OCI-LY3 (cell line): ENCODE measurements at regions not wholly inside any gene's neighbourhood (a gene's known extent, or its start where the extent isn't known, plus 50 kb on each side); places are given as distances from the start of the nearest gene placed in this dataset.

ENCODE experiments used
- H2AFZ ChIP-seq: fragments of 200-600, 300-600 bp; shearing (Covaris generic); 2 replicates; pipeline ENCODE4 v1.6.0; 2014; ENCODE audit warnings: antibody characterized with exemption, low read depth, low read length
- H3K27ac ChIP-seq: fragments of 200-600, 300-600 bp; sonication (generic); 2 replicates; pipeline ENCODE4 v1.5.1; 2014; ENCODE audit warnings: mild to moderate bottlenecking, low read length, moderate library complexity, mixed read lengths
- H3K27me3 ChIP-seq: fragments of 200-600, 300-600 bp; sonication (generic); 2 replicates; pipeline ENCODE4 v1.6.1; 2014; ENCODE audit warnings: low read depth, low read length, mixed read lengths
- H3K36me3 ChIP-seq: fragments of 200-600, 300-600 bp; sonication (generic); replicated peaks from 2 replicates; pipeline ENCODE3; 2014; ENCODE audit warnings: low read depth, low read length, mixed read lengths
- H3K4me1 ChIP-seq: fragments of 300-600, 200-600 bp; sonication (generic); 2 replicates; pipeline ENCODE4 v1.6.1; 2014; ENCODE audit warnings: low read length, mixed read lengths
- H3K4me2 ChIP-seq: fragments of 200-600, 300-600 bp; sonication (generic); 2 replicates; pipeline ENCODE4 v1.6.1; 2014; ENCODE audit warnings: low read length, mixed read lengths
- H3K4me3 ChIP-seq: fragments of 300-600, 200-600 bp; sonication (generic); 2 replicates; pipeline ENCODE4 v1.5.1; 2014; ENCODE audit warnings: antibody characterized with exemption, mild to moderate bottlenecking, low read length, moderate library complexity
- H3K79me2 ChIP-seq: fragments of 300-600, 200-600 bp; shearing (Covaris generic); 2 replicates; pipeline ENCODE4 v1.6.1; 2014; ENCODE audit warnings: mild to moderate bottlenecking, low read length, mixed read lengths
- H3K9ac ChIP-seq: fragments of 300-600, 200-600 bp; shearing (Covaris generic); 2 replicates; pipeline ENCODE4 v1.6.0; 2014; ENCODE audit warnings: mild to moderate bottlenecking, low read length, moderate library complexity
- H3K9me3 ChIP-seq: fragments of 200-600, 300-600 bp; shearing (Covaris generic); 2 replicates; pipeline ENCODE4 v1.6.1; 2014; ENCODE audit warnings: low read length, mixed read lengths; ENCODE audit not compliant: insufficient read depth
- H4K20me1 ChIP-seq: fragments of 200-600, 300-600 bp; sonication (generic); 2 replicates; pipeline ENCODE4 v1.6.1; 2016; ENCODE audit warnings: low read length, mixed read lengths; ENCODE audit not compliant: insufficient read depth
- CTCF ChIP-seq: fragments of 200-600, 300-600 bp; sonication (generic); IDR thresholded peaks from 2 replicates; pipeline ENCODE4 v1.5.1; 2014; ENCODE audit warnings: antibody characterized with exemption, low read length, low read depth
- EZH2phosphoT487 ChIP-seq: fragments of 200-600 bp; shearing (Covaris generic); IDR thresholded peaks from 2 replicates; pipeline ENCODE4 v1.6.1; 2018; ENCODE audit warnings: antibody characterized with exemption, mixed run types, low read depth

DNA sequence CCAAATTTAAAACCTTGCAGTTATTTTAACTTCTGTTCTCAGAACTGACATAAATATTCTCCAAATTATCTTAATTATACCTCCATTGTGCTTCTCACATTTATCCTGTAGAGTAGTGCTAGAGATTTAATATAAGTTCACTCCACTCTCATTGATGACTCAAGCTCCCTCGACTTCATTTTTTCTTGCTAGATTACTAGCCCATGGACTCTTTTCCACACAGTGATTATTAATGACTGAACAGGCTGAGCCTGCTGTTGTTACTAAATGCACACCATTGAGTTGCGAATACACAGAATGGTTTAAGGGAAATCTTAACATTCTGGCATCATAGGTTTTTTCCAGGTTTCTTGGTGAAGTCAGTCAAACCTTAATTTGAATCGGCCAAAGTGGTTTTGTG is 179.5 kb upstream of the AKR1E2 start:
- Histone ChIP-seq H2AFZ (no peak overlapping the region), H4K20me1 (no peaks in the 10 kb centered on the region), H3K4me3 (no peak overlapping the region), H3K36me3 (peaks cover 3% of the 10 kb centered on the region), H3K79me2 (no peaks in the 10 kb centered on the region), H3K27ac (no peak overlapping the region), H3K4me2 (no peak overlapping the region), H3K27me3 (no peaks in the 10 kb centered on the region), H3K9ac (no peak overlapping the region), H3K4me1 (peaks cover 23% of the 10 kb centered on the region), H3K9me3 (no peaks in the 10 kb centered on the region)
- no peak for TF ChIP-seq EZH2phosphoT487
- TF ChIP-seq CTCF = no peak

DNA sequence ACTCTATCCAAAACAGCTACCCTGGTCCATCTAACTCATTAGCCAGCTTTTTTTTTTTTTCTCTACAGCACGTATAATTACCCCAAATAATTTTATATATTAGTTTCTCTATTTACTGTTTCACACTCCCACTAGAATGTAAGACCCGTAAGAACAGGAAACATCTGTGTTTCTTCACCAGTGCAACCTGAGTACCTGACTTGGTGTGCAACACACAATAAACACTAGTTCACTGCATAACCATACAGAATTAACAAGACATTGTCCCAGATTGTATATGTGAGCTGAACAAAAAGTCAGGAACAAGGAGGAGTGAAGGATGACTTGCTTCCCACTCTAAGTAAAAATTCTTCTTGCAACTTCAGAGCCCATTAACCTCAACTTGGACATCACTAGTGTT is 180.2 kb upstream of the AKR1E2 start:
- H3K4me3 ChIP-seq = no peak overlapping the region
- H4K20me1 ChIP-seq = no peaks in the 10 kb centered on the region
- peaks cover 3% of the 10 kb centered on the region for H3K36me3 ChIP-seq
- H3K27ac ChIP-seq = no peak overlapping the region
- H3K4me1 ChIP-seq = peaks cover 16% of the 10 kb centered on the region
- no peak overlapping the region for H2AFZ ChIP-seq
- no peak overlapping the region for H3K4me2 ChIP-seq
- H3K79me2 ChIP-seq = no peaks in the 10 kb centered on the region
- H3K9ac ChIP-seq = no peak overlapping the region
- H3K27me3 ChIP-seq = no peaks in the 10 kb centered on the region
- no peak for TF ChIP-seq CTCF
- TF ChIP-seq EZH2phosphoT487 = no peak
- H3K9me3 ChIP-seq = no peaks in the 10 kb centered on the region

GRCh38 chr10:4643471-4643870 is 182.5 kb upstream of the AKR1E2 start:
- Histone ChIP-seq H3K27me3 (no peaks in the 10 kb centered on the region), H3K4me2 (no peak overlapping the region), H4K20me1 (no peaks in the 10 kb centered on the region), H2AFZ (no peak overlapping the region), H3K4me3 (no peak overlapping the region), H3K9ac (no peak overlapping the region), H3K36me3 (peaks cover 9% of the 10 kb centered on the region), H3K9me3 (no peaks in the 10 kb centered on the region), H3K79me2 (no peaks in the 10 kb centered on the region), H3K27ac (no peak overlapping the region), H3K4me1 (peaks cover 7% of the 10 kb centered on the region; the same call in 1 of the 2 replicates)
- TF ChIP-seq EZH2phosphoT487 = no peak
- TF ChIP-seq CTCF = no peak

GRCh38 chr10:4639960-4640359 is 186.0 kb upstream of the AKR1E2 start:
- Histone ChIP-seq H3K9ac (no peak overlapping the region), H3K4me3 (no peak overlapping the region), H3K36me3 (peaks cover 22% of the 10 kb centered on the region), H3K4me2 (no peak overlapping the region), H2AFZ (no peak overlapping the region), H3K4me1 (peaks cover 37% of the 10 kb centered on the region), H3K9me3 (no peaks in the 10 kb centered on the region), H3K79me2 (no peaks in the 10 kb centered on the region), H3K27me3 (no peaks in the 10 kb centered on the region), H3K27ac (no peak overlapping the region), H4K20me1 (no peaks in the 10 kb centered on the region)
- TF ChIP-seq EZH2phosphoT487 = no peak
- TF ChIP-seq CTCF = no peak
